ENCODE measurements at regions not wholly inside any gene's neighbourhood (a gene's known extent, or its start where the extent isn't known, plus 50 kb on each side); places are given as distances from the start of the nearest gene placed in this dataset.

DNA sequence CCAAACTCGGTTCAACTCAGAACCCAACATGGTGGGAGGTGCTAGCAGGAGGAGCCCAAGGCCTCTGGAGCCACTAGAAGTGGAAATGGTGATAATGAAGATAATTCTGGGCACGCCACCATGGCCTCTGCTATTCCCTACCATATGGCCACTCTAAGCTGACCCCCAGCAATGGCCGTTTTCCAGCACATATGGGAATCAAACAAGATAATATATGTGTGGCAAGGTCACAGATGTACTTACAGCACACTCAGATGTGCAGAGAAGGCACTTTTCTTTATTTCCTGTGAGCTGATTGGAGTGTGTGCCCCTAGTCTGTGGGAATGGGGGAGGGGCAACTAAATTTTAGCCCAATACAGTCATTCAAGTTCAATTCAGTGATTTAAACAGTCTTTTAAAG is 153.4 kb upstream of the LRFN2 start:
- DNase-seq, result no peak

DNA sequence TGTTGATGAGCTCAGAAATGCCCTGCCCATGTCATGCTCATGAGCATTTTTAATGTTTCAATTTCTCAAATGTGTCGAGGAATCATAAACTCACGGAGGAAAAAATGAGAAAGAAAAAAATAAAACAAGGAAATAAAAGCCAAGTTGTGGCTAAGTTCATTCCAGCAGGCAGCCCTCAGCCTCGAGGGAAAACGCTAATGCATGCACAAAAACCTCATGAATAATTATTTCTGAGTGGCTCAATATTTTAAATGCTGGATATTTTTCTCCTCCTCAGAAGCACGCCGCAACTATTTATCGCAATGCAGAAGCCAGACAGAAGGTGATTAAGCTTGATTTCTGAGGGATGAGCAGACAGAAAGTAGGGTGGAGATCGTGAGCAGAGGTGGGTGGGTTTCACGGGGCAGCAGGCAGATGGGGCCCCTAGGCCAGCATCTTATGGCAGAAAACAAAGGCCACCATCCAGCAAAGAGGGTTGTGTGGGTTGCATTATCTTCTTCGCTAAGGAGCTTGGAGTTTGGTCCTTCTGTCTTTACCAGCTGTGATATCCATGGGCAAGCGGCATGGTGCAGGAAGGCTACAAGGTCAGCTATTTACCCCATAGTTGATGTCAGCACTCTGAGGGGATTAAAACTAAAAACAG is 151.5 kb upstream of the LRFN2 start:
- DNase-seq, result no peak

DNA sequence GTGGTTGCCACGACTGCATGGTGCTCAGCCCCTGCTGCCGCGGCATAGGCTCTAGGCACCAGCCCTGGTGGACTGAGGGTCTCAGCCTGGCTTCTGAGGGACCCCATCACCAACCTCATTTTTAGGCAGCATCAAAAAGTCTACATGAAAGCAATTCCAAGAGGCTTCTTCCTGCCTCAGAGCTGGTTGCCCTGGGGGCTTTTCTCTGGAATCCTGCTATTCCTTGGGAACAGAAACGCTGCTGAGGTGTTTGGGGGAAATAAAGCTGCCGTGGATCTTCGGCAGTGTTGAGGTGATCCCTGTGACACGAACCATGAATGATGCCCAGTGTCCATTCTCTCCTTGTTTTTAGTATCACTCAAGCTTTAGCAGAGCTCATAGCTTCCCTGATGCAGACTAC is 148.4 kb upstream of the LRFN2 start:
- no peak for DNase-seq

DNA sequence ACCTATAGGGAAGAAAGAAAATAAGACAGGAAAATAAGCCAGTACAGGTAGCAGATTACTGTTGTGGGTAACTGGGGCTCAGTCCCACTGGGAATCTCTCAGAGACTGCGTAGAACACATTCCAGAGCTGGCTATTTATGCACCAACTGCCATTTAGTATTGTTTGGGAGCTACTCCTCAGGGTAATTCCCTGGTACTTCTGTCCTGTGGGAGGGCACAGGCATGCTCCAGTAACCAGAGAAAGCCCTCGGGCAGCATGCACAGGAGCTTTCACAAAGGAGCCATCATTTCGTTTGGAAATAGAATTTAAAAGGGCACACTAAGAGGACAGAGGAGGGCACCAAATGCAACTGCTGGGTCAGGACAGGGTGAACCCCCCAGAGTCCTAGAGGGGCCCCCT is 148.0 kb upstream of the LRFN2 start:
- no peak for DNase-seq

DNA sequence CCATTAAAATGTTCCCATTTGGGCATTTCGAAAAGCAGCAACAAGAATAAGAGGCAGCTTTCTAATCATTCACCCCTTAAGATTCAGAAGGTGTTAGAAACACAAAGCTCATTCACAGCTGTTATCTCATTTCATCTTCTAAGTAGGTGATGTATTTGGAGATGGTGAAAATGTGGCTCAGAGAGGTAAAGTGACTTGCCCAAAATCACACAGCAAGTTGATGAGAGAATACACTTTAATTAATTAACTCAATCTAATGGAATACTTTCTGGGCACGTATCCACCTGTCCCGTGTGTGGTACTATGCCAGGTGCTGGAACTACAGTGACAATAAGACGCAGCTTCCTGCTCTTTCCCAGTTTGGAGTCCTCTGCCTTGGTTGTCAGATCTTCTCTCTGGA is 147.4 kb upstream of the LRFN2 start:
- no peak for DNase-seq

DNA sequence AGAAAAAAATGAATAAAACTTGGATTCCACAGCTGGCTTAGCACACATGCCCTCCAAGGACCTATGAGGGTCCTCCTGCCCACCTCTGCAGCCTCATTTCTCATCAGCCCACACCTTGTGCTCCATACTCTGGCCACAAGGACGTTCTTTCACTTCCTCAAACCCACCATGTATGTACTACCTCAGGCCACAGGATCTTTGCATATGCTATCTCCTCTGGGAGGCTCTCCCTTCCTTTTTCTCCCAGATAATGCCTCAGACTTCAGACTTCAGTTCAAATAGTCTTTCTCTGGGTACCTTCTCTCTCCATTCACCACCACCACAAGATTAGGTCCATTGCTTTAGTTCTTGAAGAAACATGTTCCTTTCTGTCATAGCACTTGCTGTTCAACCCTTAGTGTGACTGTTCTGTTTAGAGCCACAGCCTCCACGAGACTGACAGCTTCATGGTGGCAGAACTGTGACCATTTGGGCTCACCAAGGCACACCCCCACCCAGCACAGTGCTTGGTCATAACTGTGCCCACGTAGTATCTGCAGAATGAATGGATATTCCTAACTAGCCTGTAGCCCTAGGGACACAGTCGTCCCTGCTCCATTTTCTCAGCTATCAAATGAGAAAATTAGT is 146.7 kb upstream of the LRFN2 start:
- no peak for DNase-seq

DNA sequence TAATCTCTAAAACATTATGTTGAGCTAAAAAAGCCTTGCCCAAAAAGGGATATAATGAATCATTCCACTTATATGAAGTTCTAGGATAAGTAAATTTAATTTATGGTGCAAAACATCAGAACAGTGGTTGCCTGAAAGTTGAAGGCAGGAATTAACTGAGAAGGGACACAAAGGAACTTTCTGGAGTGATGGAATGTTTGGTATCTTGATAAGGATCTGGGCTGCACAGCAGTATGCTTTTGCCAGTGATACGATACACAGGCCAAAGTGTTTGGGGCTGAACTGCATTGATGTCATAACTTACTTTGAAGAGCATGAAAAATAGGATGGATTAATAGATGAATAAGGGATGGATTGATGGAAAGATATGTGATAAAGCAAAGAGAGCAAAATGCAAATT is 146.1 kb upstream of the LRFN2 start:
- DNase-seq, result no peak

DNA sequence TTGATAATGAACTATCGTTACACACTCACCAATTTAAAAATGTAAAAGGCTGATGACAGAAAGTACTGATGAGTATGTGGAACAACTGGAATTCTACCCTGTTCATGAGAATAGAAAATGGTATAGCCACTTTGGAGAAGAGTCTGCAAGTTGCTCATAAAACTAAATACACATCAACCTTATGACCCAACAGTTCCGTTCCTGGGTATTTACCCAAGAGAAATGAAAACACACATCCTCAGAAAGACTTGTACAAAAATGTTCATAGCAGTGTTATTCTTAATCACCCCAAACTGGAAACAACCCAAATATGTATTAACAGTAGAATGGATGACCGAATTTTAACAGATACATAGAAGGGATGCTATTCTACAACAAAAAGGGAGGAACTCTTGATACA is 145.7 kb upstream of the LRFN2 start:
- no peak for DNase-seq

DNA sequence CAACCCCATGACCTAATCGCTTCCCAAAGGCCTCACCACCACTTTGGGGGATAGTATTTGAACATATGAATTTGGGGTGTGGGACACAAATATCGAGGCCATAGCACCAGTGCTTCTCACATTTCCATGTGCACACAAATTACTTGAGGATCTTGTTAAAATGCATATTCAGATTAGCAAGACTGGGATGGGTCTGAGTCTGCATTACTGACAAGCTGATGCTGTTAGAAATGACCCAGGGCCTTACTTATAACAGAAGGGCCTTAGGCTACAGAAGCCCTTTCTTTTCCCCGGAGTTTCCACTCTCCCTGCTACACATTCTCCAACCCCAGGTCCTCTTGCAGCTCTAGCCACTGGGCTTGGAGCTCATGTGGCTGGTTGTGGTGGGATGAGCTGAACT is 141.5 kb upstream of the LRFN2 start:
- DNase-seq, result no peak

DNA sequence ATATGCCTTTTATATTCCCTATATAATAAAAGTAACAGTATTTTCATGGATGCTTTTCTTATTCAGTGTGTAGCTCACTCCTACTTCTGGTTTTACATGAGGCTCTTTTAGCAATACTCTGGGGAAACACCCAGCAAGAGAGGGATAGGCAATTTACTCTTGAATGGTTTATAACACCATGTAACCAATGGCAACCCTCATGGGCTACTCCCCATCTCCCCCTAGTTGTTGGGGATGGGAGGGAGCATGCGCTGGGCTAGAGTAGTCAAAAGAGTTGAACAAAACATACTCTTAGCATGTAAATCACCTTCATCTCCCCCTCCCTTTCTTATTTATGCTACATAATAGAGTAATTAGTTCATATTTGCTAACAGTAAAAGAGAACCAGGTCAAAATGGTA is 140.1 kb upstream of the LRFN2 start:
- no peak for DNase-seq

DNA sequence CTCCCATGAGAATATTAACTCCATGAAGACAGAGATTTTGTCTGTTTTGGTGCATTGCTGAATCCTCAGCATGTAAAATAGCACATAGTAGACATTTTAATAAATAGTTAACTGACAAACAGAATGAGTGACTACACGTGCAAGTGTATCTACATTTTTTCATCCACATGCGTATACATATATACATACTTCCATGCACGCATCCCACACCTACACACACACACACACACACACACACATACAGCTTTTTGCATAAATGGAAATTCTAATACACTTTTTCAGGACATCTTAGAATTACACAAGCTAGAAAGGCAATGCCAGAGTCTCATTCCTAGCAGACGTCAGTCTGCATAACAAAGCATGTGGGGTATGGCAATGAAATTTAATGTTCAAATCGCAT is 139.7 kb upstream of the LRFN2 start:
- no peak for DNase-seq

DNA sequence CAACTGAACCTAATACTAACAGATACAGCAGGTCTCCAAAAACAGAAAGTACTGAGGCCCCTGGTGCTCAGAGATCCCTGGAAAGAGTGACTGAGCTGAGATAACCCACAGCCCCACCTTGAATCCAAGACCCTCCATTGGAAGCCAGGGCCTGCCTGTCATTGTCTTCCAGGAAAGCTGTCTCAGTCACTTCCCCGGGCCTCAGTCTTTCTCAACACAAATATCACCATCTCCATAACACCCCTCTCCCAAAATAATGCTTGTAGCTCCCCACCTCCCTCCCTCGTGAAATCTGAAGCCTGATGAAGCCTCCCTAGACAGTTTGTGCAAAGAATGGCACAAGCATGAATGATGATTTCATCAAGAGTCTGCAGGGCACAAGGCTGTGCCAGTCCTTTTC is 138.2 kb upstream of the LRFN2 start:
- no peak for DNase-seq

DNA sequence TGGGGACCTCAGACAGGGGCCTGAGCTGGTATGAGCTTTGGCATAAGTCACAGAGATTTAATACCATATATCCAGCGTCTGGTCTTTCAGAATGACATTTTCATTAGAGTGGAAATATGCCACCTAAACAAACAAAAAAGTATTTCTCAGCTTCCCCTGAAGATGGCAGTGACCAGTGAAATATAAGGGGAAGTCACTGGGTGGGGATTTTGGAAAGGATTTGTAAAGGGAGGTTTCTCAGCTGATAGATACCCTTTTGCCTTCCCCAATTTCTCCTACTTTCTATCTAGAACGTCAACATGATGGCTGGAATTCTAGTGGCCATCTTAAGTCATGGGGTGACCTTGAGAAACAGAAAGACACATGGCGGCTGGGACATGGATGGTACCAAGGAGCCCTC is 137.7 kb upstream of the LRFN2 start:
- no peak for DNase-seq

DNA sequence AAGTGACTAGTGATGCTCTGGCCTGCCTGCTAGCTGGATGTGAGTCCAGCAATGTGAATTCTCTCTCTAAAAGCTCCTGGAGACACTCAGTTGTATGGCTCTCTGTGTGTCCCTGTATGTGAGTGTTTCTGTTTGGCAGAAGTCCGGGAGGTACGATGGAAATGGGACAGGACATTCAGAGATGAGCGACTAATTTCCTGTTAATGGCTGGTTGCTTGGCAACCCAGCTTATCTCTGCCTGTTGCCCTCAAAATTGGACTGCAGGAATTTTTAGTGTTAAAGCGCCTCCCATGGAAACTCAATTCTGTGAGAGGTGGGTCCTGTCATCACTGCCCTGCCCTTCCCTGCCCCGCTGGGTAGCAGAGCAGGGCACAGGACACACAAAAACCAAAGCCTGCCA is 136.8 kb upstream of the LRFN2 start:
- DNase-seq, result no peak

DNA sequence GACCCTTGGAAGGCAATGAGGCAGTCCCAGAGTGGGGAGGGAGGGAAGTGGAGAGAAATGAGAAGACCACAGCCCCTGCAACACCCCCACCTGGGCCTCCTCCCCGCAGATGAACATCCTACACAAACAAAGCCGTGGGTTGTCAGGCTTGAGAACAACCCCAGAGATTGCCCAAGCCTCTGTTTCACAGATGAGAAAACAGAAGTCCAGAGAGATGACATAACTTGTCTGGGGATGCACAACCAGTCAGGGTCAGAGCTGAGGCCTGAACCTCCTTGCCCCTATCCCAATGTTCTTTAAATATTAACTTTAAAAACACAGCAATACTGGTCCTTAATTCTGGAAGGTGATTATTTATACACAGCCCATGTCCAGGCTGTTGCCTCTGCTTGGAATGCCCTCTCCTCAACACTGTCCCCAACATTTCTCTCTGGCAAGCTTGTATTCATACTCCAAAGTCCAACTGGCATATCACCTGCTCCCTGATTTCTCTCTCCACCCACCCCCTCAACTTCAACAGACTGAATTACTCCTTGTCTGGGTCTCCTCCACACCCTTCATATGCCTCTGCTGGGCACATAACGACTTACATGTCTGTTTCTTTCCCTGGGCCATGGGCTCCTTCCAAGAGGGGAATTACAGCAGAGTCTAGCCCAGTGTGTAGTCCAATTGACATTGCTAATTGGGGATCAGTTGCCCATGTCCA is 135.5 kb upstream of the LRFN2 start:
- no peak for DNase-seq

DNA sequence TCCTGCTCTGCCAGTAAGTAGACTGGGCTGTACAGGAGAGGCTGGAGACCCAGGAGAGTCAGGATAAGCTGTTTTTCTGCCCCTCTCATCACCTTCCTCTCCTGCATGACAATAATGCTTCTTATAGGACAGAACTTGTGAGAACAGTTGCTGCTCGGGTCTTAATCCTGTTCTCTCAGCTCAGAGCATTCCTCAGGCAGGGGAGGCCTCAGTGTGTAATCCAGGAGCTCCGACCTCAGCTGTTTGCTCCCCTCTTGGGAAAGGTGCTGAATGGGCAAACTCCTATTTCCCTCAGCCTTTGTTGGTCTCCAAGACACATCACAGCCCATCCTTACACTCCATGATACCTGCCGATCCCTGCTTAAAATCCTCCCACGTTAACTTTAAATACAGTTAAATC is 134.9 kb upstream of the LRFN2 start:
- no peak for DNase-seq

DNA sequence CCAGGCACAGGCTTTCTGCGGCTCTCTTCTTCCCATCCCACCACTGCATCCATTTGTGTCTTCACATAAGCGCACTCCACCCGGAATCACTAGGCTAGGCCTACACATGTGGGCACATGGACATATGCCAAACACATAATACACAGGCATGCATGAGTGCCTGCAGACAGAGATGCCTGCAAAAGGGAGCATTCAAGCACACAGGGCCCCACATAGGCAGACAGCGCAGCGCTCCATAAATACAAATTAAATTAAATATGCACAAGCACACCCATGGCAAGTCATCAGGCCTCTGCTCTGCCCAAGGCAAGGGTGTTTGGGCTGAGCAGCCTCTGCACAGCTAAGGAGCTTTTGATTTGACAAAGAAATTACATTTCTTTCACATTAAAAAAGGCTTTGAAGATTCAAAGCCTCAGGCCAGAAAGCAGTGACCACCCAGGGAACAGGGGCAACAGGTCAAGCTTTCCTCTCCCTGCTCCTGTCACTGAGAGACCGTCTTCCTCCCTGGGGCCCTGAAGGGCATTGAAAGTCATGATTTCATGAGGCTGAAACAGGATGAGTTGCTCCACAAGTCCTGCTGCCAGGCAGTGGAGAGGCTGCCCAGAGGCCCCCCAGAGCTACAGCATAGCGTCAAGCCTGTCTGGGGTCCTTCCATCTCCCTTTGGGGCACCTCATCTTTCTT is 134.2 kb upstream of the LRFN2 start:
- no peak for DNase-seq

DNA sequence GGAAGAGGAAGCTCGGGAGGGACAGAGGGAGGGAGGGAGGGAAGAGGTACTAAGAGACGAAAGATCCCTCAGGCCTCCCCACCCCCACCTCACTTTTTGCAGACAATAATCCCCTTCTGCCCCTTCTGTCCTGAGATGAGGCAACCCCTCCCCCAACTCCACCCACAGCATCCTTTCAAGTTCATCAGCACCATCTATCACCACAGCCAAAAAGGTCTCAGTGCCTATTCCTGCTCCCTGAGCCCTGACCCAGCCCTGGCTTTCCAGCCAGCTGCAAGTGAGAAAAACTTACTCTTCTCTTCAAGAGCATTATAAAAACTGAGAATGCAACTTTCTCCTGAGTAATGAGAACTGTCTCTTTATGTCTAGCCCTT is 133.2 kb upstream of the LRFN2 start:
- no peak for DNase-seq

DNA sequence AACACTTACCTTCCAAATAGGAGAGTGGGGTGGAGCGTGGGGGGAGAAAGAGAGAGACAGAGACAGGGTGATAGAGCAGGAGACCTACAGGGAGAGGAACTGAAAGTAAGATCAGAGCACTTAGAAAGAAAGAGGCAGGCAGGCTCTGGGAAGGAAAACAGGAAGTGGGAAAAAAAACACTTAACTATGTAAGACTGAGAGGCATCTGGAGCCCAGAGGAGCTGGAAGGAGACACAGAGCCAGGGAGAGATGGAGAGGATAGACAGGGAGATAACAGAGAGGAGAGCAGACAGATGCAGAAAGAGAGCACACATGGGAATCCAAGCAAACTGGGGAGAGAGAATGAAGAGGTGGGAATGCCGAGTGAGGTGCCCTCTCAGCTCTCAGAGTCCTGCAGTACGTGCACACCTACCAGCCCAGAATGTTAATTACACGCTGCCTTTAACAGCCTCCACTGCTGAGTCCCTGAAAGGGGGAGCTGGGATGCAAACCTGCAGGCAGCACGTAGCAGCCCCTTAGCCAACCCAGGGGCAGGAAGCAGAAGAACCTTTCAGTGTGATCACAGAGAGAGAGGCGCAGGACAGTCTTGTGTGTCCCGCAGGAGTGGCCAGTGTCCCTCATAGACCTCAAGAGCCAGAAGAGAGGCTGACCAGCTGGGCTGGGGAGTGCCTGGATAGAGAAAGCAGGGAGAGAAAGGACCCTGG is 132.7 kb upstream of the LRFN2 start:
- DNase-seq, result no peak

DNA sequence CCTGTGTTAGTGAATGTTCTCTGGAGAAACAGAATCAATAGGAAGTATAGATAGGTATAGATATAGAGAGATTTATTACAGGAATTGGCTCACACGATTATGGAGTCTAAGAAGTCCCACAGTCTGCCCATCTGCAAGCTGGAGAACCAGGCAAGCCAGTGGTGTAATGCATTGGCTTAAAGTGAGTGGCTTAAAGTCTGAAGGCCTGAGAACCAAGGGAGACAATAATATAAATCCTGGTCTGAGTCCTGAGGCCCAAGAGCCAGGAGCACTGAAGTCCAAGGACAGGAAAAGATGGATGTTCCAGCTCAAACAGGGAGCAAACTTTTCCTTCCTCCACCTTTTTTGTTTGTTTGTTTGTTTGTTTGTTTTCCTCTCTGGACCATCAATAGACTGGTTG is 131.2 kb upstream of the LRFN2 start:
- no peak for DNase-seq

DNA sequence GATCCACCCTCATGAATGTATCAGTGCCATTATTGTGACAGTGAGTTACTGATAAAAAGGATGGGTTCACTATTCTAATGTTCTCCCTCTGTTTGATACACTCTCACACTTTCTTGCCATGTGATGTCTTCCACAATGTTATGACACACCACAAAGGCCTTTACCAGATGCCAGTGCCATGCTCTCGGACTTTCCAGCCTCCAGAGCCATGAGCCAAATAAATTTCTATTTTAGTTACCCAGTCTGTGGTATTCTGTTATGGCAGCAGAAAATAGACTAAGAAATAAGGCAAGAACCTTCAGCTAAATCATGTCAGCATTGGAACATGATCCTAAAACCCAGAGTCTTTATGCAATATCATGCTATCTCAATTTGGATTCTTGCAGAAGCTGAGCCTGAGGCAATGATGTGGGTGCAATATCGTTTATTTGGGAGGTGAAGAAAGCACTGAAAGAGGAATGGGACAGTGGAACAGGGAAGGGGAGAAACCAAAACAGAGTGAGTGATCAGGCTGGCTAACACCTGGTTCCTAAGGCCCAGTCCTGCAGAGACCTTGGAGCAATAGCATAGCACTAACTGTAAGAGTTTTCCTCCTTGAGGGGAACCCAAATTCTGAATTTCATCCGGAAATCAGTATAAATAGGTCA is 130.4 kb upstream of the LRFN2 start:
- DNase-seq, result no peak

DNA sequence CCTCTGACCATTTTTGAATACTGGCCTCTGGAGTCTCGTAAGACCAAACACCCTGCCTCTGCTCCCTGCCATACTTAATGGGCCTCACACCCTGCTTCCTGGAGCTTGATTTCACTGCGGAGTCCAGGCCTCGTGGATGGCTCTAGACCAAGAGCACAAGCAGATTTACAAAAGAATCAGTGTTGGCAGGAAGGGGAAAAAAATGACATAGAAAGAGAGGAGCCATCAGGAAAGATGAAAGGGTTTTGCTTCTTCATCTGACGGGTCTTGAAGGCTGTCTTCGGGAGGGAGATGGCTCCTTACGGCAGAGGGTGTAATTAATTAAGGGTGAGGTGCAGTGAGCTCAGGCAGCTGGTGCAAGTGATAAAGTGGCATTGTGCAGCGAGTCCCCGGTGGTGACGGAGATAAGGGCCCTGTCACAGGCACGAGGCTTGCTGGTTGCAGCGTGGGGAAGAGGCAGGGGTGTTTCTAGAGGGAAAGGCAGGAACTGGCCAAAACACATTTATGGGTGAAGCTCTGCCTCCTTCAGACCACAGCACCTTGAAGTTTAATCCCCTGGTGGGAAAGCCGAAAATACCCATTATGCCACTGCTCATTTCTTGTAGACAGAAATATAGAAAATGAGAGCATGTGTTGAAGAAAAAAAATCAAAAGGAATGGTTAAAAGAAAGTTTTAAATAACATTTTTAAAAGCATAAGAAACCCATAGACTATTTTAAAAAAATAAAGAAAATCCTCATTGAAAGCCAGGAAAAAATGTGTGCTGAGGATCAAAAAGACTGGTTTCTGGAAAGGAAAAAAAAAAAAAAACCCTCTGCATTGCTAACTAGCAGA is 128.6 kb upstream of the LRFN2 start:
- no peak for DNase-seq

All from NCI-H187 treated with DMSO at 0.1 percent for 48 hours (cell line).